ENCODE measurements at regions not wholly inside any gene's neighbourhood (a gene's known extent, or its start where the extent isn't known, plus 50 kb on each side); places are given as distances from the start of the nearest gene placed in this dataset.

- ChIA-PET POLR2A (no interaction called here), CTCF (no interaction called here)
These were observed 1964.5 kb upstream of the RAG2 start for GRCh38 chr11:38562562-38562961.

GRCh38 chr11:38553148-38553547, 1955.1 kb upstream of the RAG2 start:
- Histone ChIP-seq H3K4me2 (ENCODE audit: low read length) (no peak overlapping the region), H3K9ac (ENCODE audit: low read length) (no peak overlapping the region), H3K27me3 (ENCODE audit: insufficient read depth, low read length) (no peaks in the 10 kb centered on the region), H2AFZ (ENCODE audit: low read depth, low read length, poor library complexity, severe bottlenecking) (no peak overlapping the region), H3K27ac (ENCODE audit: low read depth, low read length) (no peak overlapping the region), H3K4me3 (replicated peaks in 1 of 2; ENCODE audit: low read depth in 1 of 2, low read length in 2 of 2) (no peak overlapping the region), H3K79me2 (ENCODE audit: insufficient read depth, low read length) (no peaks in the 10 kb centered on the region), H3K9me2 (ENCODE audit: insufficient read depth) (no peaks in the 10 kb centered on the region), H4K20me1 (ENCODE audit: insufficient read depth) (no peaks in the 10 kb centered on the region), H3K9me3 (ENCODE audit: control insufficient read depth in 1 of 2, insufficient read depth in 1 of 2, low read depth in 1 of 2, low read length in 2 of 2) (peaks cover 3 to 4% of the 10 kb centered on the region in 2 experiments; a peak in 2 of 4 replicates), H3K36me3 (ENCODE audit: control insufficient read depth in 1 of 2, insufficient read depth in 2 of 2, low read length in 2 of 2) (no peaks in the 10 kb centered on the region), H3K4me1 (ENCODE audit: control insufficient read depth in 1 of 2, insufficient read depth in 2 of 2, low read length in 2 of 2) (no peaks in the 10 kb centered on the region)
- no peak for ATAC-seq
- intact Hi-C loops (cut with micrococcal nuclease), result no loop called here
- RAD21 ChIA-PET (ENCODE audit: low non-redundant PET in 1 of 2, low total read pairs in 2 of 2, uncharacterized antibody in 2 of 2, unreplicated experiment in 2 of 2), result no interaction called here
- POLR2A ChIA-PET, result no interaction called here
- no peak for DNase-seq (ENCODE audit: low read depth, low spot score)
- no TSS peak for BruUV-seq (replicated peaks)
- CTCF ChIA-PET, result no interaction called here
- TF ChIP-seq SIN3A (IDR thresholded peaks at IDR 0.05; ENCODE audit: low read depth) (no peak), TCF7L2 (IDR thresholded peaks at IDR 0.05; ENCODE audit: borderline replicate concordance, extremely low read depth, insufficient read depth, insufficient read length) (no peak), JUND (IDR thresholded peaks at IDR 0.05) (no peak), EZH2 (IDR thresholded peaks at IDR 0.05) (no peak), SP1 (IDR thresholded peaks at IDR 0.05; ENCODE audit: low read depth) (no peak), ZFX (IDR thresholded peaks at IDR 0.05) (no peak), POLR2A (IDR thresholded peaks at IDR 0.05; ENCODE audit: borderline replicate concordance, extremely low read depth, insufficient read depth, insufficient read length) (no peak), EZH2phosphoT487 (IDR thresholded peaks at IDR 0.05; ENCODE audit: borderline replicate concordance) (no peak), CTCF (IDR thresholded peaks at IDR 0.05 in 2 of 3, conservative IDR thresholded peaks at IDR 0.05 in 1 of 3; ENCODE audit: borderline replicate concordance in 1 of 3, insufficient read depth in 1 of 3, low read depth in 2 of 3, low read length in 2 of 3) (no peak), ATF3 (IDR thresholded peaks at IDR 0.05) (no peak), YY1 (IDR thresholded peaks at IDR 0.05; ENCODE audit: extremely low read depth, insufficient replicate concordance, low read depth, low read length) (no peak), EGR1 (IDR thresholded peaks at IDR 0.05; ENCODE audit: low read depth) (no peak), CEBPB (IDR thresholded peaks at IDR 0.05; ENCODE audit: low read depth) (no peak), CBX3 (IDR thresholded peaks at IDR 0.05; ENCODE audit: low read depth) (no peak), FOSL1 (IDR thresholded peaks at IDR 0.05; ENCODE audit: low read depth) (no peak)
- TF ChIP-seq, protein P1, sequence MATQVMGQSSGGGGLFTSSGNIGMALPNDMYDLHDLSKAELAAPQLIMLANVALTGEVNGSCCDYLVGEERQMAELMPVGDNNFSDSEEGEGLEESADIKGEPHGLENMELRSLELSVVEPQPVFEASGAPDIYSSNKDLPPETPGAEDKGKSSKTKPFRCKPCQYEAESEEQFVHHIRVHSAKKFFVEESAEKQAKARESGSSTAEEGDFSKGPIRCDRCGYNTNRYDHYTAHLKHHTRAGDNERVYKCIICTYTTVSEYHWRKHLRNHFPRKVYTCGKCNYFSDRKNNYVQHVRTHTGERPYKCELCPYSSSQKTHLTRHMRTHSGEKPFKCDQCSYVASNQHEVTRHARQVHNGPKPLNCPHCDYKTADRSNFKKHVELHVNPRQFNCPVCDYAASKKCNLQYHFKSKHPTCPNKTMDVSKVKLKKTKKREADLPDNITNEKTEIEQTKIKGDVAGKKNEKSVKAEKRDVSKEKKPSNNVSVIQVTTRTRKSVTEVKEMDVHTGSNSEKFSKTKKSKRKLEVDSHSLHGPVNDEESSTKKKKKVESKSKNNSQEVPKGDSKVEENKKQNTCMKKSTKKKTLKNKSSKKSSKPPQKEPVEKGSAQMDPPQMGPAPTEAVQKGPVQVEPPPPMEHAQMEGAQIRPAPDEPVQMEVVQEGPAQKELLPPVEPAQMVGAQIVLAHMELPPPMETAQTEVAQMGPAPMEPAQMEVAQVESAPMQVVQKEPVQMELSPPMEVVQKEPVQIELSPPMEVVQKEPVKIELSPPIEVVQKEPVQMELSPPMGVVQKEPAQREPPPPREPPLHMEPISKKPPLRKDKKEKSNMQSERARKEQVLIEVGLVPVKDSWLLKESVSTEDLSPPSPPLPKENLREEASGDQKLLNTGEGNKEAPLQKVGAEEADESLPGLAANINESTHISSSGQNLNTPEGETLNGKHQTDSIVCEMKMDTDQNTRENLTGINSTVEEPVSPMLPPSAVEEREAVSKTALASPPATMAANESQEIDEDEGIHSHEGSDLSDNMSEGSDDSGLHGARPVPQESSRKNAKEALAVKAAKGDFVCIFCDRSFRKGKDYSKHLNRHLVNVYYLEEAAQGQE (IDR thresholded peaks at IDR 0.05; ENCODE audit: low read depth), result no peak

More at GRCh38 chr11:38562562-38562961, 1964.5 kb upstream of the RAG2 start:
- Histone ChIP-seq H3K4me1 (ENCODE audit: control insufficient read depth in 1 of 2, insufficient read depth in 2 of 2, low read length in 2 of 2) (no peaks in the 10 kb centered on the region), H3K27ac (ENCODE audit: low read depth, low read length) (no peak overlapping the region), H3K9me3 (ENCODE audit: control insufficient read depth in 1 of 2, insufficient read depth in 1 of 2, low read depth in 1 of 2, low read length in 2 of 2) (peaks cover 10 to 12% of the 10 kb centered on the region in 2 experiments; a peak in 3 of 4 replicates), H2AFZ (ENCODE audit: low read depth, low read length, poor library complexity, severe bottlenecking) (no peak overlapping the region), H3K4me2 (ENCODE audit: low read length) (no peak overlapping the region), H3K27me3 (ENCODE audit: insufficient read depth, low read length) (no peaks in the 10 kb centered on the region), H3K79me2 (ENCODE audit: insufficient read depth, low read length) (no peaks in the 10 kb centered on the region), H3K4me3 (replicated peaks in 1 of 2; ENCODE audit: low read depth in 1 of 2, low read length in 2 of 2) (no peak overlapping the region), H3K9ac (ENCODE audit: low read length) (no peak overlapping the region), H4K20me1 (ENCODE audit: insufficient read depth) (no peaks in the 10 kb centered on the region), H3K9me2 (ENCODE audit: insufficient read depth) (no peaks in the 10 kb centered on the region), H3K36me3 (ENCODE audit: control insufficient read depth in 1 of 2, insufficient read depth in 2 of 2, low read length in 2 of 2) (no peaks in the 10 kb centered on the region)
- RAD21 ChIA-PET (ENCODE audit: low non-redundant PET in 1 of 2, low total read pairs in 2 of 2, uncharacterized antibody in 2 of 2, unreplicated experiment in 2 of 2), result no interaction called here
- no TSS peak for BruUV-seq (replicated peaks)
- TF ChIP-seq ELF1 (IDR thresholded peaks at IDR 0.05; ENCODE audit: borderline replicate concordance, low read depth) (no peak), CEBPB (IDR thresholded peaks at IDR 0.05; ENCODE audit: low read depth) (no peak), ZFX (IDR thresholded peaks at IDR 0.05) (no peak), EGR1 (IDR thresholded peaks at IDR 0.05; ENCODE audit: low read depth) (no peak), EZH2 (IDR thresholded peaks at IDR 0.05) (no peak), JUND (IDR thresholded peaks at IDR 0.05) (no peak), POLR2A (IDR thresholded peaks at IDR 0.05; ENCODE audit: borderline replicate concordance, extremely low read depth, insufficient read depth, insufficient read length) (no peak), SIN3A (IDR thresholded peaks at IDR 0.05; ENCODE audit: low read depth) (no peak)
- intact Hi-C loops (cut with micrococcal nuclease), result no loop called here
- no peak for DNase-seq (ENCODE audit: low read depth, low spot score)
- no peak for ATAC-seq
